Activated naive CD4-positive, alpha-beta T cell treated with anti-CD3 and anti-CD28 coated beads for 36 hours (primary cell): ENCODE measurements at regions not wholly inside any gene's neighbourhood (a gene's known extent, or its start where the extent isn't known, plus 50 kb on each side); places are given as distances from the start of the nearest gene placed in this dataset.

Experiments used
- CTCF ChIA-PET: fragments of 350-600 bp; sonication (Branson Sonifier 250); formaldehyde crosslinking; loops from one replicate; lab custom pipeline; 2021; ENCODE audit warnings: antibody characterized with exemption; lab: Charles Lee
- DNase-seq: peaks from one replicate; pipeline ENCODE4 v3.0.0-alpha.2; 2020
- H3K27ac Mint-ChIP-seq: one replicate; pipeline ENCODE4 v1.8.0; 2021; ENCODE audit warnings: mild to moderate bottlenecking, mixed read lengths
- H3K27me3 Mint-ChIP-seq: one replicate; pipeline ENCODE4 v1.8.0; 2021; ENCODE audit warnings: low read depth, mixed read lengths
- H3K36me3 Mint-ChIP-seq: one replicate; pipeline ENCODE4 v1.8.0; 2021; ENCODE audit warnings: low read depth, mixed read lengths
- H3K4me1 Mint-ChIP-seq: one replicate; pipeline ENCODE4 v1.8.0; 2021; ENCODE audit warnings: low read depth, mixed read lengths
- H3K4me3 Mint-ChIP-seq: one replicate; pipeline ENCODE4 v1.8.0; 2021; ENCODE audit warnings: mild to moderate bottlenecking, moderate library complexity, mixed read lengths
- H3K9me3 Mint-ChIP-seq: one replicate; pipeline ENCODE4 v1.8.0; 2021; ENCODE audit warnings: mixed read lengths
- intact Hi-C: fragments of 100-400 bp; cut with micrococcal nuclease; formaldehyde crosslinking; loops from one replicate; pipeline ENCODE4 v1.15.1; 2023

DNA sequence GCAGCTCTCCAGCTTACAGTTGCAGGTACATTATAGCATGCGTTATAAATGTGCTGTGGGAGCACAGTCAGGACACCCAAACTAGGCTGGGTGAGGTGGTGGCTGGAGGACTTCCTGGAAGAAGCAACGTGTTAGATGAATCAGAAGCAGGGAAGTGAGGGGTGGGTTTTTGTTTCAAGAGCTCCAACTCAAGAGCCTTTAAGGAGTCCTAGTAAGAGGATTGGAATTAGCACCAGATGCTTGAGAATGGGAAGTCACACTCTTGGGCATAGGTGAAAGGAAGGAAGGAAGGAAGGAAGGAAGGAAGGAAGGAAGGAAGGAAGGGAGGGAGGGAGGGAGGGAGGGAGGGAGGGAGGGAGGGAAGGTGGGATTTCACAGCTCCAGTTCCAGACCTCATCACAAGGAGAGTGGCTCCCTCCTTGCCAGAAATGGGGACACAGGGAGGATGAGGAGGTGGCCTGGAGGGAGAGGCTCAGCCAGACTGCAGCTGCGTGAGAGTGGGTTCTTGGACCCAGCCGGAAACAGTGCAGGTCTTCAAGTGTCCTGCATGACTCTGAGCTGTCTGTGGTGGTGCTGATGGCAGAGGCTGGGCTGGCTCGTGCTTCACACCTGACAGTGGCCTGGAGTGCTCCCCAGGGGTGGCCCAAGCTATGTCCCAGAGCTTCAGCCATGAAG lies 115.7 kb upstream of the GSC start:
- CTCF ChIA-PET = no interaction called here
- Mint-ChIP-seq H3K27ac (no peak overlapping the region), H3K9me3 (no peaks in the 10 kb centered on the region), H3K36me3 (no peaks in the 10 kb centered on the region), H3K4me3 (no peak overlapping the region), H3K27me3 (peaks cover 1% of the 10 kb centered on the region), H3K4me1 (no peaks in the 10 kb centered on the region)
- DNase-seq = no peak
- intact Hi-C loops = no loop called here

- Mint-ChIP-seq H3K4me1 (no peaks in the 10 kb centered on the region), H3K27ac (no peak overlapping the region), H3K36me3 (no peaks in the 10 kb centered on the region), H3K27me3 (peaks cover 1% of the 10 kb centered on the region), H3K4me3 (no peak overlapping the region), H3K9me3 (no peaks in the 10 kb centered on the region)
- no peak for DNase-seq
- intact Hi-C loops = no loop called here
- CTCF ChIA-PET = no interaction called here
Observed at GRCh38 chr14:94884616-94885230, 114.8 kb upstream of the GSC start.

- intact Hi-C loops = no loop called here
Observed at GRCh38 chr14:94882401-94882800, 112.5 kb upstream of the GSC start.

GRCh38 chr14:94880876-94881275 lies 111.0 kb upstream of the GSC start:
- Mint-ChIP-seq H3K36me3 (no peaks in the 10 kb centered on the region), H3K9me3 (no peaks in the 10 kb centered on the region), H3K27ac (no peak overlapping the region), H3K4me3 (no peak overlapping the region), H3K4me1 (no peaks in the 10 kb centered on the region), H3K27me3 (peaks cover 9% of the 10 kb centered on the region)
- no peak for DNase-seq
- CTCF ChIA-PET = no interaction called here
- intact Hi-C loops = no loop called here

More at GRCh38 chr14:94882401-94882800, 112.5 kb upstream of the GSC start:
- Mint-ChIP-seq H3K36me3 (no peaks in the 10 kb centered on the region), H3K27me3 (peaks cover 1% of the 10 kb centered on the region), H3K4me3 (no peak overlapping the region), H3K4me1 (no peaks in the 10 kb centered on the region), H3K27ac (no peak overlapping the region), H3K9me3 (no peaks in the 10 kb centered on the region)
- DNase-seq = no peak
- CTCF ChIA-PET = no interaction called here

GRCh38 chr14:94880106-94880505 lies 110.2 kb upstream of the GSC start:
- CTCF ChIA-PET = interaction anchor here (0.5 kb wide), 1 partner anchor 131 kb away, joined by 3 read pairs; no protein-coding TSS in a partner anchor
- H3K4me3 Mint-ChIP-seq = no peak overlapping the region
- H3K9me3 Mint-ChIP-seq = no peaks in the 10 kb centered on the region
- no peak for DNase-seq
- intact Hi-C loops = no loop called here
- H3K27ac Mint-ChIP-seq = no peak overlapping the region
- H3K36me3 Mint-ChIP-seq = no peaks in the 10 kb centered on the region
- no peaks in the 10 kb centered on the region for H3K4me1 Mint-ChIP-seq
- peaks cover 13% of the 10 kb centered on the region for H3K27me3 Mint-ChIP-seq

- Mint-ChIP-seq H3K27ac (no peak overlapping the region), H3K27me3 (peaks cover 13% of the 10 kb centered on the region), H3K4me3 (no peak overlapping the region), H3K4me1 (no peaks in the 10 kb centered on the region), H3K36me3 (no peaks in the 10 kb centered on the region), H3K9me3 (no peaks in the 10 kb centered on the region)
- intact Hi-C loops = no loop called here
- CTCF ChIA-PET = no interaction called here
- no peak for DNase-seq
Observed at GRCh38 chr14:94879537-94879936, 109.6 kb upstream of the GSC start.

DNA sequence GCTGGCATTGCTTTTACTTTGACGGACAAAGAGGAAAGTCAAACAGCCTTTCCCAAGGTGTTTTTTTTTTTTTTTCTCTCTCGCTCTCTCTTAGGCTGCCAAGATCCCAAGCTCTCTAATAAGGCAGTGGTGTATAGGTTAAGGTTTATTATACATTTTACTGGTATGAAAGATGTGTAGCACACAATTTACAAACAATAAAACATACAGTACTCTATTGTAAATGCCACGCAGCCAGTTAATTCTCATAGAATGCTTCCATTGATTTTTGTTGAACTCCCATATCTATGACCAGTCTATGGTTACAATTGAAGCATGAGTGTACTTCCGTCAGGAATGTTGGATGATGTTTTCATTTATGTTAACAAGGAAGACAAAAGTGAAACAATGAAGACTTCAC lies 106.4 kb upstream of the GSC start:
- intact Hi-C loops = no loop called here
- Mint-ChIP-seq H3K4me3 (no peak overlapping the region), H3K4me1 (no peaks in the 10 kb centered on the region), H3K36me3 (no peaks in the 10 kb centered on the region), H3K27me3 (peaks cover 17% of the 10 kb centered on the region), H3K9me3 (no peaks in the 10 kb centered on the region), H3K27ac (no peak overlapping the region)
- CTCF ChIA-PET = no interaction called here
- DNase-seq = no peak

- intact Hi-C loops = no loop called here
- Mint-ChIP-seq H3K9me3 (no peaks in the 10 kb centered on the region), H3K27me3 (peaks cover 20% of the 10 kb centered on the region), H3K4me1 (no peaks in the 10 kb centered on the region), H3K4me3 (no peak overlapping the region), H3K27ac (no peak overlapping the region), H3K36me3 (no peaks in the 10 kb centered on the region)
- DNase-seq = no peak
- CTCF ChIA-PET = no interaction called here
Observed at GRCh38 chr14:94875256-94875655, 105.3 kb upstream of the GSC start.

GRCh38 chr14:94868772-94869072 lies 98.8 kb upstream of the GSC start:
- H3K36me3 Mint-ChIP-seq = no peaks in the 10 kb centered on the region
- no peak overlapping the region for H3K4me3 Mint-ChIP-seq

DNA sequence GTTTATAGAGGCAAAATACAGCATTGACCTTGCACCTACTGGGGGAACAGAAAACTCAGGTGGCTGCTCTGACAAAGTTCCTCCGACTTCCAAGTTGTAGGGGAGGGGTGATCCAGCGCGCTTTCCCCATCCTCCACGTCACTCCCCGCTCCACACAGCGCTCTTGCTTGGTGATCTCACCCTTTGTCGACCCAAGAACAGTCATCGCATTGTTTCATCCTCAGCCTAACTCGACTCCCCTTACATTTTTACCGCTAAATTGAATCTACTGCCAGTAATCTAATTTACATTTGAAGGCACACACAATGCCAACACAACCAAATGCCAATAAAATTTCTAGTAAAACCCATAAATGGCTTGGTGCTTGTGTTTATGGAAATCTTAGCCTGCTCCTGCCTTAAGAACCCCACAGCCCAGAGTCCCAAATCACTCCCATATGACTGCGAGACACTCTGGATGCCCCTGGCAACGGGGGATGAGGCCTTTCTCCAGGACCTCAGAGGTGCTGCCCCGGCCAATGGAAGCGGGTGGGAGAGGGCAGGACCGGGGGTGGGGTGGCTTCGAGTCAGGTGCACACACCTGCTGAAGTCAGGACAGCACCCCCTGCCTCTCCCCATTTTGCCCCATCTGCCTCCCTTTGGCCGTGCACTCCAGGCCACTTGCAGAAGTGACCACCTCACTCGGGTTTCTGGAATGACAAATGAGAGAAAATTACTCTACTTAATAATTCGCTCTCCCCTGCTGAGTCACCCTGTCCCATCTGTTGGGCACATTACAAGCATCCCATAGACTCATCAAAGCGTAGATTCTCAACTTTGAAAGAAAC lies 98.2 kb upstream of the GSC start:
- intact Hi-C loops = no loop called here
- Mint-ChIP-seq H3K27ac (no peak overlapping the region), H3K4me3 (no peak overlapping the region), H3K9me3 (no peaks in the 10 kb centered on the region), H3K27me3 (peaks cover 13% of the 10 kb centered on the region), H3K36me3 (no peaks in the 10 kb centered on the region), H3K4me1 (no peaks in the 10 kb centered on the region)
- CTCF ChIA-PET = no interaction called here
- DNase-seq = no peak

More at GRCh38 chr14:94868772-94869072, 98.8 kb upstream of the GSC start:
- H3K27me3 Mint-ChIP-seq = peaks cover 13% of the 10 kb centered on the region
- no peak overlapping the region for H3K27ac Mint-ChIP-seq
- H3K4me1 Mint-ChIP-seq = no peaks in the 10 kb centered on the region
- intact Hi-C loops = no loop called here
- DNase-seq = no peak
- CTCF ChIA-PET = no interaction called here
- H3K9me3 Mint-ChIP-seq = no peaks in the 10 kb centered on the region

DNA sequence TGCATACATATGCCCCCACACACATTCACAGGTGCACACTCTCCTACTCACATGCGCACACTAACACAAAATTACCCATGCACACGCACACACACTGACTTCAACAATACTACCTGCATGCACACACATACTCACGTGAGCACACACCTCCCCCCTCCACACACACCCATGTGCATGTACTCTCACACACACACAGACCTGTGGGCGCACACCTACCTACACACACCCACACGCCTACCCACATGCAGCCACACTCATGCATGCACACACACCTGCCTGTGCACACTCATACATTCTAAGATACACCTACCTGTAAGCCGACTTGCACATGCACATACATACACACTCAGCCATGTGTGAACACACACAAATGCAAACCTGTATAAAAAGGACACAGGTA lies 97.3 kb upstream of the GSC start:
- intact Hi-C loops = no loop called here
- peaks cover 13% of the 10 kb centered on the region for H3K27me3 Mint-ChIP-seq
- no peak overlapping the region for H3K27ac Mint-ChIP-seq
- H3K36me3 Mint-ChIP-seq = no peaks in the 10 kb centered on the region
- no peak for DNase-seq
- H3K4me3 Mint-ChIP-seq = no peak overlapping the region
- CTCF ChIA-PET = no interaction called here
- no peaks in the 10 kb centered on the region for H3K4me1 Mint-ChIP-seq
- no peaks in the 10 kb centered on the region for H3K9me3 Mint-ChIP-seq

DNA sequence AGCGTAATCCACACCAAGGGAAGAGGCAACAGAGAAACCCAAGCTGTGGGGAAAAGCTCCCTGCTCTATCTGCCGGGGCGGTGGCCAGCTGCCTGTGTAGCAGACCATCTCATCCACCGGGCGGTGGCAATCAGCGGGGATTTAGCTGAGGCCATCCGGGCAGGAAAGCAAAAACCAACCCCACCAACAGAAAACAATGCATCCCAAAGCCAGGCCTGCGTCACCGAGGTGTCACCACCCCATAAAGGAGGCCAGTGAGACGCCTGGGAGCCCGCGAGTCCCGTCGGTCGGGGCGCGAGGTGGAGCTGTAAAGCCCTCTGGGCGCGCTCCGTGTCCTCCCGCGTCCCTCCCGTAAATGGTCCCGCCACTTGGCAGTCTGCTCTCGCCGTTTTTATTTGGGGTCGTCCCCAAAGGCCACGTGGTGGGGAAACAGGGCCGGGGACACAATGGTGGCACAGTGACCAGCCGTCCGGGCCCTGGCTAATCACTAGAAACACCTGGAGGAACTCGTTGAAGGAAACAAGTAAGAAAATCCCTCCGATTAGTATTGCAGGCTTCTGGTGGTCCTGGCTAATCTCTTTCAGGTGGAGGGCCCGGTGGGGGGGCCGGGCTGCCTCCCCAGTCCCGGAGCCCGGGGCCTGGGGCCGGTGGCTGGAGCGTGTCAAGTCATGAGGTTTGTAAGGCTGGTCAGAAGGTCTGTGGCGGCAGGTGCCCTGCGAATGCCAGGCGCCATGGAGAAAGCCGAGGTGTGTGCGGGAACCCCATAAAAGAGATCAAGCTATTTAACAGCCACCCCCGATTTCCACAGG lies 94.7 kb upstream of the GSC start:
- CTCF ChIA-PET = no interaction called here
- H3K36me3 Mint-ChIP-seq = no peaks in the 10 kb centered on the region
- intact Hi-C loops = no loop called here
- peaks cover 22% of the 10 kb centered on the region for H3K27me3 Mint-ChIP-seq
- no peaks in the 10 kb centered on the region for H3K9me3 Mint-ChIP-seq
- no peak for DNase-seq
- H3K4me3 Mint-ChIP-seq = no peak overlapping the region
- H3K4me1 Mint-ChIP-seq = no peaks in the 10 kb centered on the region
- peak overlapping the region; percentile 30 for H3K27ac Mint-ChIP-seq
